Neural progenitor cell (in vitro differentiated cells): ENCODE measurements at regions not wholly inside any gene's neighbourhood (a gene's known extent, or its start where the extent isn't known, plus 50 kb on each side); places are given as distances from the start of the nearest gene placed in this dataset.
A peak's percentile ranks its signal among the peaks of the same experiment; 100 is the strongest.

Experiments
- DNase-seq: peaks from one replicate; pipeline ENCODE4 v3.0.0-alpha.2; 2016; ENCODE audit warnings: low spot score
- H2AFZ ChIP-seq: fragments of 200-600 bp; sonication (generic); replicated peaks from 2 replicates; pipeline ENCODE4 v1.6.1; 2016; ENCODE audit warnings: antibody characterized with exemption
- H3F3A ChIP-seq: fragments of 200-600 bp; sonication (generic); 2 replicates; pipeline ENCODE4 v1.6.1; 2016; ENCODE audit warnings: antibody characterized with exemption, low read depth
- H3K27ac ChIP-seq: fragments of 200-600 bp; sonication (generic); 2 replicates; pipeline ENCODE4 v1.5.1; 2016; ENCODE audit warnings: mild to moderate bottlenecking
- H3K27me3 ChIP-seq: fragments of 200-600 bp; sonication (generic); 2 replicates; pipeline ENCODE4 v1.6.1; 2016; ENCODE audit warnings: mild to moderate bottlenecking, moderate library complexity
- H3K36me3 ChIP-seq: fragments of 200-600 bp; sonication (generic); 2 replicates; pipeline ENCODE4 v1.5.1; 2016
- H3K4me1 ChIP-seq: fragments of 200-600 bp; sonication (generic); 2 replicates; pipeline ENCODE4 v1.6.1; 2016; ENCODE audit warnings: mixed run types
- H3K4me2 ChIP-seq: fragments of 200-600 bp; sonication (generic); 2 replicates; pipeline ENCODE4 v1.6.1; 2016
- H3K4me3 ChIP-seq: fragments of 200-600 bp; sonication (generic); 2 replicates; pipeline ENCODE4 v1.5.1; 2016
- H3K79me2 ChIP-seq: fragments of 200-600 bp; sonication (generic); 2 replicates; pipeline ENCODE4 v1.6.1; 2016; ENCODE audit warnings: low read depth
- H3K9ac ChIP-seq: fragments of 200-600 bp; sonication (generic); 2 replicates; pipeline ENCODE4 v1.6.1; 2016
- H3K9me3 ChIP-seq: fragments of 200-600 bp; sonication (generic); 2 replicates; pipeline ENCODE4 v1.5.1; 2016; ENCODE audit warnings: low read depth
- H4K20me1 ChIP-seq: fragments of 200-600 bp; sonication (generic); 2 replicates; pipeline ENCODE4 v1.6.1; 2016; ENCODE audit warnings: low read depth
- H3K27ac Mint-ChIP-seq: 3 replicates; pipeline ENCODE4 v1.8.0; 2021; ENCODE audit warnings: mixed read lengths
- H3K27me3 Mint-ChIP-seq: 2 replicates; pipeline ENCODE4 v1.8.0; 2022; ENCODE audit warnings: low read depth, mild to moderate bottlenecking, inconsistent platforms, moderate library complexity, mixed read lengths; ENCODE audit not compliant: insufficient read depth
- H3K36me3 Mint-ChIP-seq: 3 replicates; pipeline ENCODE4 v1.8.0; 2021; ENCODE audit warnings: mixed read lengths
- H3K4me1 Mint-ChIP-seq: 3 replicates; pipeline ENCODE4 v1.8.0; 2021; ENCODE audit warnings: mixed read lengths
- H3K4me3 Mint-ChIP-seq: 3 replicates; pipeline ENCODE4 v1.8.0; 2021; ENCODE audit warnings: mild to moderate bottlenecking, moderate library complexity, mixed read lengths
- H3K9me3 Mint-ChIP-seq: 3 replicates; pipeline ENCODE4 v1.8.0; 2020; ENCODE audit warnings: mixed read lengths
- EZH2 ChIP-seq: fragments of 200-600 bp; sonication (generic); IDR thresholded peaks from 2 replicates; pipeline ENCODE4 v1.6.1; 2017; ENCODE audit warnings: antibody characterized with exemption, mild to moderate bottlenecking, moderate library complexity
- EZH2phosphoT487 ChIP-seq: fragments of 200-600 bp; sonication (generic); IDR thresholded peaks from 2 replicates; pipeline ENCODE4 v1.6.1; 2017; ENCODE audit warnings: antibody characterized with exemption
- TF ChIP-seq, protein P1 (sequence below): fragments of 200-600 bp; sonication (generic); IDR thresholded peaks from 2 replicates; pipeline ENCODE4 v1.5.1; 2017; ENCODE audit warnings: antibody characterized with exemption, mild to moderate bottlenecking

DNA sequence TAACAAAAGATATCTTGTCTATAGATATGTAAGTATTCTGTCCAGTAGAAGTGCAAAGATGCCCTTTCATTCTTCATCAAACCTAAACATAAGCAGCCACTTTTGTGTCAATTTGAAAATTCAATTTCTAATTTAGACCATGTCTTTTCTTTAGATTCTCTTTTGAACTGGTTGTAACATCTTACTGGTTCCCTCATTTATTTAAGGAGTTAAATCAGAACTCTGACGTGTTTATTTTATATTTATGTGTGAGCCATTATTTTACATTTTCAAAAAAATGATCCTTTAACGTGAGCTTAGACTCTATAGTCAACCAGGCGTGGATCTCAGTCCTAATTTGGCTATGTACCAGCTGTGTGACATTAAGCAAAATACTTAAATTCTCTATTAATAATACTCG lies 74.0 kb upstream of the PHYHIPL start:
- Mint-ChIP-seq H3K27me3 (no peaks in the 10 kb centered on the region), H3K4me3 (no peak overlapping the region), H3K4me1 (peaks cover 3% of the 10 kb centered on the region), H3K9me3 (no peaks in the 10 kb centered on the region), H3K36me3 (no peaks in the 10 kb centered on the region), H3K27ac (no peak overlapping the region)
- TF ChIP-seq EZH2phosphoT487 (no peak), EZH2 (no peak)
- TF ChIP-seq, protein P1, sequence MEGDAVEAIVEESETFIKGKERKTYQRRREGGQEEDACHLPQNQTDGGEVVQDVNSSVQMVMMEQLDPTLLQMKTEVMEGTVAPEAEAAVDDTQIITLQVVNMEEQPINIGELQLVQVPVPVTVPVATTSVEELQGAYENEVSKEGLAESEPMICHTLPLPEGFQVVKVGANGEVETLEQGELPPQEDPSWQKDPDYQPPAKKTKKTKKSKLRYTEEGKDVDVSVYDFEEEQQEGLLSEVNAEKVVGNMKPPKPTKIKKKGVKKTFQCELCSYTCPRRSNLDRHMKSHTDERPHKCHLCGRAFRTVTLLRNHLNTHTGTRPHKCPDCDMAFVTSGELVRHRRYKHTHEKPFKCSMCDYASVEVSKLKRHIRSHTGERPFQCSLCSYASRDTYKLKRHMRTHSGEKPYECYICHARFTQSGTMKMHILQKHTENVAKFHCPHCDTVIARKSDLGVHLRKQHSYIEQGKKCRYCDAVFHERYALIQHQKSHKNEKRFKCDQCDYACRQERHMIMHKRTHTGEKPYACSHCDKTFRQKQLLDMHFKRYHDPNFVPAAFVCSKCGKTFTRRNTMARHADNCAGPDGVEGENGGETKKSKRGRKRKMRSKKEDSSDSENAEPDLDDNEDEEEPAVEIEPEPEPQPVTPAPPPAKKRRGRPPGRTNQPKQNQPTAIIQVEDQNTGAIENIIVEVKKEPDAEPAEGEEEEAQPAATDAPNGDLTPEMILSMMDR = no peak
- H3K79me2 ChIP-seq = no peaks in the 10 kb centered on the region
- H3K4me1 ChIP-seq = no peaks in the 10 kb centered on the region
- no peaks in the 10 kb centered on the region for H3F3A ChIP-seq
- no peak overlapping the region for H3K9ac ChIP-seq
- H3K27ac ChIP-seq = no peak overlapping the region
- H3K4me2 ChIP-seq = no peak overlapping the region
- no peak for DNase-seq
- no peaks in the 10 kb centered on the region for H3K9me3 ChIP-seq
- no peaks in the 10 kb centered on the region for H3K36me3 ChIP-seq
- no peaks in the 10 kb centered on the region for H3K27me3 ChIP-seq
- H4K20me1 ChIP-seq = no peaks in the 10 kb centered on the region
- no peak overlapping the region for H2AFZ ChIP-seq
- H3K4me3 ChIP-seq = no peak overlapping the region

DNA sequence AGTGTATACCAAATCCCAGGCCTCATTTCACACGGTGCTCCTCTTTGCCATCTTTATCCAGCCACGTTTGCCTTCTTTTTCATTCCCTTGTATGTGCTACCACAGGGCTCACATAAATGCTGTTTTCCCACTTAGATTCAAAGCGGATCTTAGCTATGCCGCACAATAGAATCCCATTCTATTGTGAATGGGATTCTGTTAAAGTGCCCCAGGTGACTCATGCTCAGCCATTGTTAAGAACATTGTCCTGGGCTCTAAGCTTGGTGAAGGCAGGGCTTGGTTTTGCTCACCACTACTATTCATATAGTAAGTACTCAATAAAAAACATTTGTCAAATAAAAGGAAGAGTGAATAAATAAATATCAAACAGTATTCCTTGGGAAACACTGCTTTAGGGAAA lies 72.3 kb upstream of the PHYHIPL start:
- H3K4me3 Mint-ChIP-seq = no peak overlapping the region
- H3K9ac ChIP-seq = no peak overlapping the region
- H3K4me3 ChIP-seq = no peak overlapping the region
- H3K4me1 Mint-ChIP-seq = peaks cover 5% of the 10 kb centered on the region
- H4K20me1 ChIP-seq = no peaks in the 10 kb centered on the region
- no peaks in the 10 kb centered on the region for H3K36me3 ChIP-seq
- H3F3A ChIP-seq = no peaks in the 10 kb centered on the region
- no peaks in the 10 kb centered on the region for H3K27me3 Mint-ChIP-seq
- peak; percentile 27 for DNase-seq
- no peaks in the 10 kb centered on the region for H3K27me3 ChIP-seq
- no peaks in the 10 kb centered on the region for H3K36me3 Mint-ChIP-seq
- H3K9me3 Mint-ChIP-seq = no peaks in the 10 kb centered on the region
- no peaks in the 10 kb centered on the region for H3K4me1 ChIP-seq
- H3K27ac Mint-ChIP-seq = no peak overlapping the region
- no peak overlapping the region for H3K27ac ChIP-seq
- no peak overlapping the region for H3K4me2 ChIP-seq
- H3K79me2 ChIP-seq = no peaks in the 10 kb centered on the region
- TF ChIP-seq, protein P1 = no peak
- TF ChIP-seq EZH2phosphoT487 (no peak), EZH2 (no peak)
- H2AFZ ChIP-seq = no peak overlapping the region
- H3K9me3 ChIP-seq = no peaks in the 10 kb centered on the region

DNA sequence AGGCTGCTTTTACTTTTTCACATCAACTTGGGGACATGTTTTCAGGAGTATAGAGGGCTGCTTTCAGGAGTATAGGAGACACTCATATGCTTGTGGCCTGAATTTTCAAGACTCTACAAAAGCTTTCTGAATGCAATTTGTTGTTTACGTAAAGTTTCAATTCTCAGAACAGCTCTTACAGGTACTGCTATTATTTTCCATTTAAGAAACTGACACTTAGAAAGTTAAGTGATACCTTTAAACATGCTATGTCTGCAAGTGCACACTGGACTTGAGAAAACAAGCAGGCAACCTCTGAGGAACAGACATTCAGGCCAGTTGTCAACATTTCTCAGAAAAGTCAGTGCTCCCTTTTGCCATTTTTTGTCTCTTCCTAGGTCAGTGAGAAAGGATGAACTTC lies 70.0 kb upstream of the PHYHIPL start:
- Mint-ChIP-seq H3K4me1 (peaks cover 5% of the 10 kb centered on the region), H3K36me3 (no peaks in the 10 kb centered on the region), H3K27me3 (no peaks in the 10 kb centered on the region), H3K4me3 (no peak overlapping the region), H3K27ac (no peak overlapping the region), H3K9me3 (no peaks in the 10 kb centered on the region)
- Histone ChIP-seq H3K36me3 (no peaks in the 10 kb centered on the region), H3K9me3 (no peaks in the 10 kb centered on the region), H3K4me1 (no peaks in the 10 kb centered on the region), H3K27ac (no peak overlapping the region), H3K9ac (no peak overlapping the region), H4K20me1 (no peaks in the 10 kb centered on the region), H3F3A (no peaks in the 10 kb centered on the region), H3K79me2 (no peaks in the 10 kb centered on the region), H3K4me2 (no peak overlapping the region), H3K27me3 (no peaks in the 10 kb centered on the region), H3K4me3 (no peak overlapping the region), H2AFZ (no peak overlapping the region)
- DNase-seq = no peak
- TF ChIP-seq EZH2phosphoT487 (no peak), EZH2 (no peak)
- TF ChIP-seq, protein P1 = no peak

DNA sequence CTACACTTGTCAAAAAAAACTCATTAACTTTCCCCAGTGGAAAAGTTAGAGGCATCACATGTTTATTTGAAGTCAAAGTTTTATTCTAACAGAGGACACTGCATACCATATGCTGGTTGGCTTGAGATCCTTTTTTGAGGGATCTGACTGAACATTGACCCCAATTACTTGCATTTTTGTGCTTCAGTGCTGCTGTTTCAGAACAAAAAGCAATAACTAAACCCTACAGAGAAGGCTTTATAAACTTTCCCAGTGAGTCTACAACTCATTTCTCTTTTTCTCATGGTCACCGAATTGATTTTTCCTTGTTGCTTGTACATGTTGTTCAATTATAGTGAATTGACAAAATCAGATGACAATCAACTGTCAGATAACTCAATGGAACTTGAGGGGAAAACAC lies 69.3 kb upstream of the PHYHIPL start:
- H3K4me3 ChIP-seq = no peak overlapping the region
- no peaks in the 10 kb centered on the region for H3K9me3 Mint-ChIP-seq
- no peaks in the 10 kb centered on the region for H3K9me3 ChIP-seq
- no peaks in the 10 kb centered on the region for H3K36me3 ChIP-seq
- H3F3A ChIP-seq = no peaks in the 10 kb centered on the region
- no peak for DNase-seq
- TF ChIP-seq EZH2phosphoT487 (no peak), EZH2 (no peak)
- TF ChIP-seq, protein P1 = no peak
- no peaks in the 10 kb centered on the region for H3K36me3 Mint-ChIP-seq
- no peak overlapping the region for H2AFZ ChIP-seq
- no peak overlapping the region for H3K27ac ChIP-seq
- H3K27ac Mint-ChIP-seq = no peak overlapping the region
- H3K4me3 Mint-ChIP-seq = no peak overlapping the region
- H3K9ac ChIP-seq = no peak overlapping the region
- no peaks in the 10 kb centered on the region for H3K4me1 ChIP-seq
- no peaks in the 10 kb centered on the region for H3K27me3 ChIP-seq
- no peaks in the 10 kb centered on the region for H3K79me2 ChIP-seq
- peaks cover 5% of the 10 kb centered on the region for H3K4me1 Mint-ChIP-seq
- H3K4me2 ChIP-seq = no peak overlapping the region
- H3K27me3 Mint-ChIP-seq = no peaks in the 10 kb centered on the region
- H4K20me1 ChIP-seq = no peaks in the 10 kb centered on the region
